ENCODE measurements at regions not wholly inside any gene's neighbourhood (a gene's known extent, or its start where the extent isn't known, plus 50 kb on each side); places are given as distances from the start of the nearest gene placed in this dataset.

DNA sequence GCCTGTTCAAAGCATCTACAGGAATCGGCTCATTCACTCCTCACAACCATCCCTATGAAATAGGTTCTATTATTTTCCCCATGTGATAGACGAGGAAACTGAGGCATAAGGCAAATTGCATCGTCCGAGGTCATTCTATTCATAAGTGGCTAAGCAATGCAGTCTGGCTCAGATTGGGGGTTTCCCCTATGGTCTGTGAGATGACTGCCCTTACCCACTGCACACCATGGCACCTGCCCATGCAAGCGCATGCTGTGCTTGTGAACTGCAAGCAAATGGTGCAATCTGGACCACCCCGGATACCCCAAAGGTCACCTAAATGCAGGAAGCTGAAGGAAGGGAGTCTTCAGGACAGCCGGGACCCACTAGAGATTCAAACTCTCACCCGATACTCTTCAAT is 123.4 kb upstream of the SOD1 start:
- Mint-ChIP-seq H3K27ac (no peak overlapping the region), H3K4me1 (peaks cover 13% of the 10 kb centered on the region), H3K36me3 (peaks cover 6% of the 10 kb centered on the region), H3K4me3 (no peak overlapping the region), H3K9me3 (no peaks in the 10 kb centered on the region), H3K27me3 (ENCODE audit: low read depth) (no peaks in the 10 kb centered on the region)
- DNase-seq (ENCODE audit: low spot score in 2 of 2, unreplicated experiment in 2 of 2) = no peak
- TF ChIP-seq, protein P1, sequence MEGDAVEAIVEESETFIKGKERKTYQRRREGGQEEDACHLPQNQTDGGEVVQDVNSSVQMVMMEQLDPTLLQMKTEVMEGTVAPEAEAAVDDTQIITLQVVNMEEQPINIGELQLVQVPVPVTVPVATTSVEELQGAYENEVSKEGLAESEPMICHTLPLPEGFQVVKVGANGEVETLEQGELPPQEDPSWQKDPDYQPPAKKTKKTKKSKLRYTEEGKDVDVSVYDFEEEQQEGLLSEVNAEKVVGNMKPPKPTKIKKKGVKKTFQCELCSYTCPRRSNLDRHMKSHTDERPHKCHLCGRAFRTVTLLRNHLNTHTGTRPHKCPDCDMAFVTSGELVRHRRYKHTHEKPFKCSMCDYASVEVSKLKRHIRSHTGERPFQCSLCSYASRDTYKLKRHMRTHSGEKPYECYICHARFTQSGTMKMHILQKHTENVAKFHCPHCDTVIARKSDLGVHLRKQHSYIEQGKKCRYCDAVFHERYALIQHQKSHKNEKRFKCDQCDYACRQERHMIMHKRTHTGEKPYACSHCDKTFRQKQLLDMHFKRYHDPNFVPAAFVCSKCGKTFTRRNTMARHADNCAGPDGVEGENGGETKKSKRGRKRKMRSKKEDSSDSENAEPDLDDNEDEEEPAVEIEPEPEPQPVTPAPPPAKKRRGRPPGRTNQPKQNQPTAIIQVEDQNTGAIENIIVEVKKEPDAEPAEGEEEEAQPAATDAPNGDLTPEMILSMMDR (IDR thresholded peaks at IDR 0.05; ENCODE audit: unreplicated experiment) = no peak

DNA sequence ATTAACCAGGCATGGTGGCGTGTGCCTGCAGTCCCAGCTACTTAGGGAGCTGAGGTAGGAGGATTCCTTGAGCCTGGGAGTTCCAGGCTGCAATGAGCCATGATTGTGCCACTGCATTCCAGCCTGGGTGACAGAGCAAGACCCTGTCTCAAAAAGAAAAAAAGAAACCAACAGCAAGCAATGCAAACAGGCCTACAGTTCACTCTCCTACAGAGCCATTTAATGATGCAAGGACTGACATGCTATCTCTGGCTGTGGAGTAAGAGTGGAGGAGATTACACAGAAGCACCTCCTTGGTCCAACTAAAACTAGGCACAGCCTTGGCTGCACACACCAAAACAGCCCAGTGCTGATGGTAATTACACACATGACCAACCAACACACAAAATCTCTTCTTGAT is 127.5 kb upstream of the SOD1 start:
- DNase-seq (ENCODE audit: low spot score in 2 of 2, unreplicated experiment in 2 of 2) = no peak
- H3K4me1 Mint-ChIP-seq = peaks cover 44% of the 10 kb centered on the region
- no peak overlapping the region for H3K4me3 Mint-ChIP-seq
- no peaks in the 10 kb centered on the region for H3K27me3 Mint-ChIP-seq (ENCODE audit: low read depth)
- peak overlapping the region; percentile 8 for H3K27ac Mint-ChIP-seq
- TF ChIP-seq, protein P1 (IDR thresholded peaks at IDR 0.05; ENCODE audit: unreplicated experiment) = no peak
- H3K9me3 Mint-ChIP-seq = no peaks in the 10 kb centered on the region
- peaks cover 1% of the 10 kb centered on the region for H3K36me3 Mint-ChIP-seq

DNA sequence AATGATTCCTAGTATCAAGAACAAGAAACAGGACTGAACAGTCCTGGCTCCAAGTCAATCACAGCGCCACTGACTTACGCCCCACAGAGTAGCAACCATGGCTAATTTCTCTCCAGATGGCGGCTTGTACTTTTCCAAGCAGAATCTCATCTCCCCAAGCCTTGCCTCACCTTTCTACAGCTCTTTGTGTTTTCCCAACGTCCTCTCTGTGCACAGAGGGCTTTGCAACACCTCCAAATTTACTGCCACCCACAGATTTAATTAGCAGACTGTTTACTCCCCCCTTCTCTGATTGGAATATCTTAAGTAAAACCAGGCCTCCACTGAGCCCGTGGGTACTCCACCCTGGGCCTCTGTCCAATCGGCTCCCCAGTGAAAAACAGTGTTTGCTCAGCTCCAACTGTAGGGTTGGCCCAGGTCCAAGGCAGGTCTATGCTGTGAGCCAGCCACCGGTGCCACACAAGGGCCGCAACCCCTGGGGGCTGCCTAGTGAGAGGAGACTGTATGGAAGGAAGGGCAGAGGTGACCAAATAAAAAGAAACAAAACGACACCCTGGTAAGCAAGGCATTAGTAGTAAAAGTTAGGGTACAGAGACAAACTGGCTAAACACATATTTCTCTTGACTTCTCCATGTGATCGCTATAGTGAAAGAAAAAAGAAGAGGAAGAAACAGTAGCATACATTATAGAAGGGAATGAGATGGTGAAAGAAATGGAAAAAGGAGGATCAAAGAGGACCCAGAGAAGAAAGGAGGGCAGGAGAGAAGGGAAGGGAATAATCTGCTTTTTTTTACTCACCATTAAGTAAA is 128.4 kb upstream of the SOD1 start:
- TF ChIP-seq, protein P1 (IDR thresholded peaks at IDR 0.05; ENCODE audit: unreplicated experiment) = no peak
- no peaks in the 10 kb centered on the region for H3K27me3 Mint-ChIP-seq (ENCODE audit: low read depth)
- H3K36me3 Mint-ChIP-seq = no peaks in the 10 kb centered on the region
- H3K4me1 Mint-ChIP-seq = peaks cover 51% of the 10 kb centered on the region
- no peak for DNase-seq (ENCODE audit: low spot score in 2 of 2, unreplicated experiment in 2 of 2)
- H3K9me3 Mint-ChIP-seq = no peaks in the 10 kb centered on the region
- H3K27ac Mint-ChIP-seq = peak overlapping the region; percentile 83
- no peak overlapping the region for H3K4me3 Mint-ChIP-seq

DNA sequence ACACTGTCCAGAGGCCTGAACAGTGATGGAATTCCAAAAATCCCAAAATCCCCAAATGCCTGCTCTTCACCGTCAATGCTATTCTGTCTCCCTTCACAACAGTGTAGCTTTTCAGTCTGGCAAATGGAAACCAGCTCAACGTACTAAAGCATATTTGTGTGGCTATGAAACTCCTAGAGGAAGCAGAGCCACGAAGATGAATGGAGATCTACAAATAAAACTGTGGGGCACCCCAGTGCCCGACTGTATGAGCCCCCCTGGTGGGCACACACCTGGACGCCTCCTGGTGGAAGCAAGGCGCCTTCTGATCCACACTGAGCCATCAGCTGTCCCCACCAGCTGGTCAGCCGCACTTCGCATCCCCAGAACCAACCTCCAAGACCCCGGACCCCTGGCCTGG is 129.1 kb upstream of the SOD1 start:
- peaks cover 54% of the 10 kb centered on the region for H3K4me1 Mint-ChIP-seq
- no peak for DNase-seq (ENCODE audit: low spot score in 2 of 2, unreplicated experiment in 2 of 2)
- no peak overlapping the region for H3K4me3 Mint-ChIP-seq
- H3K36me3 Mint-ChIP-seq = no peaks in the 10 kb centered on the region
- no peaks in the 10 kb centered on the region for H3K9me3 Mint-ChIP-seq
- H3K27me3 Mint-ChIP-seq (ENCODE audit: low read depth) = no peaks in the 10 kb centered on the region
- peak overlapping the region; percentile 17 for H3K27ac Mint-ChIP-seq
- TF ChIP-seq, protein P1 (IDR thresholded peaks at IDR 0.05; ENCODE audit: unreplicated experiment) = no peak

DNA sequence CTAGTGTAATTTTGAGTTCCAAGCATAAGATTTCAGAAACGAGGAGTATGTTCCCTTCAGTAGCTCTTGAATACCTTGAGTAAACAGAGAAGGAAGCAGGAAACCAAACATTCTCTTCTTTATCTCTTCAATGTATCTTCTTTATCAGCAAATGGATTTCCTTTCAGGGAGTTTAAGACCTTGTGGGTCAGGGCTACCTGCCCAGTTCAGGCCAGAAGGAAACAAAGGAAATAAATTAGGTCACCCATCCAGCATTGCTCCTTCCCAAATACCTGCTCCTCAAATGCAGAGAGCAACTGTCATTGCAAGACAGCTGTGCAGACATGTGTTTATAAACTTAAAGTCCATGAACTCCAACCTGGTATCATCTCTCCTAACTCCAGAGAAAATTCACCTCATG is 130.1 kb upstream of the SOD1 start:
- no peak for DNase-seq (ENCODE audit: low spot score in 2 of 2, unreplicated experiment in 2 of 2)
- Mint-ChIP-seq H3K27ac (peak overlapping the region; percentile 61), H3K9me3 (no peaks in the 10 kb centered on the region), H3K4me3 (no peak overlapping the region), H3K36me3 (peaks cover 2% of the 10 kb centered on the region), H3K4me1 (peaks cover 58% of the 10 kb centered on the region), H3K27me3 (ENCODE audit: low read depth) (no peaks in the 10 kb centered on the region)
- TF ChIP-seq, protein P1 (IDR thresholded peaks at IDR 0.05; ENCODE audit: unreplicated experiment) = no peak
